K562 (cell line): ENCODE measurements at regions not wholly inside any gene's neighbourhood (a gene's known extent, or its start where the extent isn't known, plus 50 kb on each side); places are given as distances from the start of the nearest gene placed in this dataset.

Experiments
- ATAC-seq: fragments of 200-7000 bp; cut with Tn5 transposase; 3 replicates; pipeline ENCODE4 v1.9.1; 2020; ENCODE audit warnings: moderate library complexity
- BruUV-seq: library from RNA; stranded (reverse); fragments of 400-500 nt; replicated peaks from 2 replicates; lab custom pipeline; 2021; lab: Mats Ljungman, UMichigan
- CTCF ChIA-PET: fragments of 300-600 bp; formaldehyde crosslinking; extraction: SDS; loops from one replicate; lab custom pipeline; 2021; ENCODE audit warnings: low intra/inter-chr PET ratio; lab: Yijun Ruan, JAX
- POLR2A ChIA-PET: fragments of 300-600, 350-650 bp; sonication (Branson Sonifier 250); formaldehyde crosslinking; extraction: SDS; loops from one replicate; lab custom pipeline; 2021; ENCODE audit warnings: antibody characterized with exemption, inconsistent platforms; lab: Yijun Ruan, JAX
- DNase-seq, 4 experiments: peaks; one replicate each; pipeline versions ENCODE4 v3.0.0 to v3.0.0-alpha.2; 2011 to 2018; ENCODE audit warnings: low spot score in 3 of 4, mixed read lengths in 3 of 4; ENCODE audit errors: extremely low read depth in 1 of 4
- FAIRE-seq: peaks from 2 replicates; lab custom pipeline; 2011; peaks lifted over from hg19 to GRCh38; lab: Jason Lieb, UNC
- H2AFZ ChIP-seq: 2 replicates; pipeline ENCODE4 v1.6.0; 2011; ENCODE audit warnings: low read depth, low read length, control low read depth, inconsistent platforms
- H3K27ac ChIP-seq: fragments of 200-600 bp; 3 replicates; pipeline ENCODE4 v1.8.0; 2011; ENCODE audit warnings: low read depth, mild to moderate bottlenecking, control low read depth, inconsistent platforms, low read length, moderate library complexity, mixed read lengths; ENCODE audit errors: extremely low read depth
- H3K27me3 ChIP-seq, 2 experiments: fragments of 300-600 bp in 1 of 2; 2 replicates in 1 of 2; 3 replicates in 1 of 2; pipeline versions ENCODE4 v1.6.0 to v1.8.0; 2011; ENCODE audit warnings: inconsistent platforms in 2 of 2, low read length in 2 of 2, mild to moderate bottlenecking in 1 of 2, mixed read lengths in 1 of 2, moderate library complexity in 1 of 2; ENCODE audit not compliant: control insufficient read depth in 2 of 2, insufficient read depth in 2 of 2
- H3K36me3 ChIP-seq: fragments of 300-600 bp; 3 replicates; pipeline ENCODE4 v1.8.0; 2011; ENCODE audit warnings: mild to moderate bottlenecking, low read length, inconsistent platforms; ENCODE audit not compliant: control insufficient read depth, insufficient read depth
- H3K4me1 ChIP-seq, 2 experiments: fragments of 200-600 bp in 1 of 2; replicated peaks in 1 of 2; 2 replicates in 1 of 2; 3 replicates in 1 of 2; pipeline versions ENCODE4 v1.5.1 to v1.8.0; 2011; ENCODE audit warnings: inconsistent platforms in 2 of 2, low read length in 2 of 2, mild to moderate bottlenecking in 1 of 2, mixed read lengths in 1 of 2, moderate library complexity in 1 of 2; ENCODE audit not compliant: control insufficient read depth in 2 of 2, insufficient read depth in 2 of 2
- H3K4me2 ChIP-seq: 2 replicates; pipeline ENCODE4 v1.6.1; 2011; ENCODE audit warnings: low read length, control low read depth, inconsistent platforms, mixed read lengths; ENCODE audit not compliant: insufficient read depth
- H3K4me3 ChIP-seq: fragments of 200-600 bp; sonication (generic), shearing (Covaris generic); 2 replicates; pipeline ENCODE4 v1.5.1; 2016; ENCODE audit warnings: control low read depth, inconsistent platforms
- H3K79me2 ChIP-seq: fragments of 200-600 bp; 3 replicates; pipeline ENCODE4 v1.8.0; 2011; ENCODE audit warnings: low read length, inconsistent platforms; ENCODE audit not compliant: control insufficient read depth, insufficient read depth
- H3K9ac ChIP-seq, 2 experiments: 2 replicates each; pipeline versions ENCODE4 v1.6.0 to v1.6.1; 2011; ENCODE audit warnings: low read depth in 2 of 2, low read length in 2 of 2, control low read depth in 1 of 2, inconsistent platforms in 1 of 2, mild to moderate bottlenecking in 1 of 2, mixed read lengths in 1 of 2; ENCODE audit not compliant: insufficient read depth in 1 of 2
- H3K9me1 ChIP-seq: one replicate; pipeline ENCODE4 v1.6.0; 2011; ENCODE audit warnings: inconsistent platforms, mild to moderate bottlenecking, low read length, moderate library complexity; ENCODE audit not compliant: control insufficient read depth, insufficient read depth
- H3K9me3 ChIP-seq: replicated peaks from 2 replicates; pipeline ENCODE4 v1.5.1; 2011; ENCODE audit warnings: low read depth, low read length, inconsistent platforms; ENCODE audit not compliant: control insufficient read depth, insufficient read depth
- H4K20me1 ChIP-seq: replicated peaks from 2 replicates; pipeline ENCODE4 v1.6.1; 2011; ENCODE audit warnings: low read length, inconsistent platforms, mixed read lengths; ENCODE audit not compliant: control insufficient read depth, insufficient read depth
- C11orf30 ChIP-seq: fragments of 450-650 bp; IDR thresholded peaks from 2 replicates; pipeline ENCODE4 v1.6.1; 2016; ENCODE audit warnings: low read depth, mild to moderate bottlenecking
- CBX8 ChIP-seq: fragments of 200-600 bp; sonication (generic); IDR thresholded peaks from 2 replicates; pipeline ENCODE4 v1.6.1; 2012; ENCODE audit warnings: borderline replicate concordance, mixed run types, low read depth, mild to moderate bottlenecking, moderate library complexity, mixed read lengths, low read length, control low read depth, inconsistent platforms; ENCODE audit not compliant: poor library complexity, severe bottlenecking; ENCODE audit errors: extremely low read depth
- CEBPB ChIP-seq: fragments of 450-650 bp; IDR thresholded peaks from 2 replicates; pipeline ENCODE4 v1.6.1; 2016; ENCODE audit warnings: missing genetic modification characterization, missing compliant biosample characterization
- DMBX1 ChIP-seq: fragments of 250-450 bp; sonication (Bioruptor Pico); IDR thresholded peaks from 2 replicates; pipeline ENCODE4 v1.8.0; 2022; ENCODE audit warnings: inconsistent platforms, mild to moderate bottlenecking, moderate library complexity, borderline replicate concordance
- FUS ChIP-seq: fragments of 200-400 bp; formaldehyde crosslinking; optimal IDR thresholded peaks from 2 replicates; pipeline ENCODE3; 2017; ENCODE audit warnings: low read depth, low read length
- GABPB1 ChIP-seq: sonication (generic); formaldehyde crosslinking; IDR thresholded peaks from 2 replicates; pipeline ENCODE4 v1.8.0; 2022; ENCODE audit warnings: mild to moderate bottlenecking, missing genetic modification reagents
- HMGXB4 ChIP-seq: sonication (generic); formaldehyde crosslinking; IDR thresholded peaks from 2 replicates; pipeline ENCODE4 v1.8.1; 2023; ENCODE audit warnings: mild to moderate bottlenecking, missing genetic modification reagents
- ILK ChIP-seq: fragments of 450-650 bp; IDR thresholded peaks from 2 replicates; pipeline ENCODE4 v1.6.1; 2016; ENCODE audit warnings: missing genetic modification characterization, low read depth, mild to moderate bottlenecking, missing compliant biosample characterization, moderate library complexity, borderline replicate concordance
- KDM2B ChIP-seq: fragments of 250-450 bp; sonication (Bioruptor Pico); IDR thresholded peaks from 2 replicates; pipeline ENCODE4 v1.8.0; 2021; ENCODE audit warnings: mild to moderate bottlenecking, moderate library complexity
- MBD2 ChIP-seq: sonication (generic); IDR thresholded peaks from 2 replicates; pipeline ENCODE4 v1.6.1; 2016; ENCODE audit warnings: low read depth, borderline replicate concordance
- RFX1 ChIP-seq: fragments of 450-650 bp; IDR thresholded peaks from 2 replicates; pipeline ENCODE4 v1.6.1; 2016; ENCODE audit warnings: mild to moderate bottlenecking, moderate library complexity
- SMARCB1 ChIP-seq: IDR thresholded peaks from 2 replicates; pipeline ENCODE4 v1.6.1; 2011; ENCODE audit warnings: improper control_type of control experiment, low read depth; ENCODE audit not compliant: insufficient read length
- SRSF9 ChIP-seq: fragments of 200-400 bp; formaldehyde crosslinking; IDR thresholded peaks from 2 replicates; pipeline ENCODE4 v1.6.1; 2017; ENCODE audit warnings: low read depth, low read length, borderline replicate concordance
- TGIF2 ChIP-seq: sonication (generic); formaldehyde crosslinking; IDR thresholded peaks from 2 replicates; pipeline ENCODE4 v1.8.1; 2022; ENCODE audit warnings: mild to moderate bottlenecking, missing genetic modification reagents, moderate library complexity
- WGBS: fragments of 100-300 bp; shearing (Covaris generic); methylation state at CpG from one replicate; pipeline ENCODE4 v1.1.6; 2016; ENCODE audit warnings: low coverage, mixed read lengths; ENCODE audit not compliant: insufficient coverage; ENCODE audit errors: missing lambda C conversion rate; 5-methylcytosine and 5-hydroxymethylcytosine counted together
- in situ Hi-C: fragments of 300-500 bp; cut with MboI; formaldehyde crosslinking; loops from 4 replicates; pipeline ENCODE4 v1.15.0; 2018; ENCODE audit warnings: inconsistent platforms, mixed read lengths
- intact Hi-C: fragments of 100-400 bp; cut with micrococcal nuclease; formaldehyde crosslinking; loops from 2 replicates; pipeline ENCODE4 v1.14.2; 2022
- TF ChIP-seq, protein P1 (sequence below): fragments of 450-650 bp; IDR thresholded peaks from 2 replicates; pipeline ENCODE4 v1.6.1; 2017; ENCODE audit warnings: antibody characterized with exemption
- TF ChIP-seq, protein P2 (sequence below): fragments of 450-650 bp; IDR thresholded peaks from 2 replicates; pipeline ENCODE4 v1.6.1; 2016; ENCODE audit warnings: antibody characterized with exemption

GRCh38 chr6:9710574-9710973 lies 704.3 kb downstream of the TFAP2A start:
- WGBS: 4% methylated on average over 2 of the region's 2 CpGs

More at GRCh38 chr6:9710574-9710973, 704.3 kb downstream of the TFAP2A start:
- TF ChIP-seq KDM2B (CRISPR knock-in tag) (no peak), ILK (no peak), SMARCB1 (no peak), GABPB1 (no peak), CEBPB (no peak), C11orf30 (no peak), RFX1 (no peak), FUS (no peak), CBX8 (no peak), DMBX1 (no peak), HMGXB4 (CRISPR knock-in tag) (no peak), SRSF9 (no peak), TGIF2 (CRISPR knock-in tag) (no peak), MBD2 (no peak)
- TF ChIP-seq, protein P1, sequence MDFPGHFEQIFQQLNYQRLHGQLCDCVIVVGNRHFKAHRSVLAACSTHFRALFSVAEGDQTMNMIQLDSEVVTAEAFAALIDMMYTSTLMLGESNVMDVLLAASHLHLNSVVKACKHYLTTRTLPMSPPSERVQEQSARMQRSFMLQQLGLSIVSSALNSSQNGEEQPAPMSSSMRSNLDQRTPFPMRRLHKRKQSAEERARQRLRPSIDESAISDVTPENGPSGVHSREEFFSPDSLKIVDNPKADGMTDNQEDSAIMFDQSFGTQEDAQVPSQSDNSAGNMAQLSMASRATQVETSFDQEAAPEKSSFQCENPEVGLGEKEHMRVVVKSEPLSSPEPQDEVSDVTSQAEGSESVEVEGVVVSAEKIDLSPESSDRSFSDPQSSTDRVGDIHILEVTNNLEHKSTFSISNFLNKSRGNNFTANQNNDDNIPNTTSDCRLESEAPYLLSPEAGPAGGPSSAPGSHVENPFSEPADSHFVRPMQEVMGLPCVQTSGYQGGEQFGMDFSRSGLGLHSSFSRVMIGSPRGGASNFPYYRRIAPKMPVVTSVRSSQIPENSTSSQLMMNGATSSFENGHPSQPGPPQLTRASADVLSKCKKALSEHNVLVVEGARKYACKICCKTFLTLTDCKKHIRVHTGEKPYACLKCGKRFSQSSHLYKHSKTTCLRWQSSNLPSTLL: no peak
- TF ChIP-seq, protein P2, sequence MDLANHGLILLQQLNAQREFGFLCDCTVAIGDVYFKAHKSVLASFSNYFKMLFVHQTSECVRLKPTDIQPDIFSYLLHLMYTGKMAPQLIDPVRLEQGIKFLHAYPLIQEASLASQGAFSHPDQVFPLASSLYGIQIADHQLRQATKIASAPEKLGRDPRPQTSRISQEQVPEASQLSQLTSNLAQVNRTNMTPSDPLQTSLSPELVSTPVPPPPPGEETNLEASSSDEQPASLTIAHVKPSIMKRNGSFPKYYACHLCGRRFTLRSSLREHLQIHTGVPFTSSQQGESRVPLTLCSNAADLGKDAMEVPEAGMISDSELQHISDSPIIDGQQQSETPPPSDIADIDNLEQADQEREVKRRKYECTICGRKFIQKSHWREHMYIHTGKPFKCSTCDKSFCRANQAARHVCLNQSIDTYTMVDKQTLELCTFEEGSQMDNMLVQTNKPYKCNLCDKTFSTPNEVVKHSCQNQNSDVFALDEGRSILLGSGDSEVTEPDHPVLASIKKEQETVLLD: no peak
- TF ChIP-seq, all 486 proteins: peak for 0
- H3K9me1 ChIP-seq: no peaks in the 10 kb centered on the region
- no peaks in the 10 kb centered on the region for H3K36me3 ChIP-seq
- H4K20me1 ChIP-seq: no peaks in the 10 kb centered on the region
- ChIA-PET POLR2A (no interaction called here), CTCF (no interaction called here)
- no peak for DNase-seq
- in situ Hi-C loops (no loop called here), intact Hi-C loops (no loop called here)
- peaks cover 6% of the 10 kb centered on the region for H3K9me3 ChIP-seq
- BruUV-seq: no TSS peak
- H3K79me2 ChIP-seq: no peaks in the 10 kb centered on the region
- no peak overlapping the region for H2AFZ ChIP-seq
- no peak overlapping the region for H3K27ac ChIP-seq
- no peak for FAIRE-seq
- no peak overlapping the region for H3K4me3 ChIP-seq
- H3K4me2 ChIP-seq: no peak overlapping the region
- H3K9ac ChIP-seq: no peak overlapping the region
- no peaks in the 10 kb centered on the region for H3K4me1 ChIP-seq
- no peak for ATAC-seq
- H3K27me3 ChIP-seq: no peaks in the 10 kb centered on the region
